ENCODE measurements at regions not wholly inside any gene's neighbourhood (a gene's known extent, or its start where the extent isn't known, plus 50 kb on each side); places are given as distances from the start of the nearest gene placed in this dataset.

DNA sequence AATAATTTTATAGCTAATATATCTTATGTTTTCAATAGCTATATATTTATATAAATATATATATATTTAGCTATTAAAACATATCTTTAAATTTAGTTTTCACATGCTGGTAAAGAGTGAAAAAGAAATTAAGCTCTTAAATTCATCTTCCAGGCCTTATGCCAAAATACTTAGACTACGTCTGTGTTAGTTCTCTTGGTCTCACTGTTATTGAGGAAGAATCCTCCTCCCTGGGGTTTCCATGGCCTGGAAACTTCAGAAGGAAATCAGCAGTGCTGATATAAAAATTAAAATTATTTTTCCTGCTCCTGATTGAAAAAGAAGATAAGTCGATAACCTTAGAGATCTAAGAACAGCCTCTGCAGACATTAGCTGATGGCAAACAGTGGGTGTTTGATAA lies 225.1 kb upstream of the LMCD1 start:
- TF ChIP-seq, protein P1, sequence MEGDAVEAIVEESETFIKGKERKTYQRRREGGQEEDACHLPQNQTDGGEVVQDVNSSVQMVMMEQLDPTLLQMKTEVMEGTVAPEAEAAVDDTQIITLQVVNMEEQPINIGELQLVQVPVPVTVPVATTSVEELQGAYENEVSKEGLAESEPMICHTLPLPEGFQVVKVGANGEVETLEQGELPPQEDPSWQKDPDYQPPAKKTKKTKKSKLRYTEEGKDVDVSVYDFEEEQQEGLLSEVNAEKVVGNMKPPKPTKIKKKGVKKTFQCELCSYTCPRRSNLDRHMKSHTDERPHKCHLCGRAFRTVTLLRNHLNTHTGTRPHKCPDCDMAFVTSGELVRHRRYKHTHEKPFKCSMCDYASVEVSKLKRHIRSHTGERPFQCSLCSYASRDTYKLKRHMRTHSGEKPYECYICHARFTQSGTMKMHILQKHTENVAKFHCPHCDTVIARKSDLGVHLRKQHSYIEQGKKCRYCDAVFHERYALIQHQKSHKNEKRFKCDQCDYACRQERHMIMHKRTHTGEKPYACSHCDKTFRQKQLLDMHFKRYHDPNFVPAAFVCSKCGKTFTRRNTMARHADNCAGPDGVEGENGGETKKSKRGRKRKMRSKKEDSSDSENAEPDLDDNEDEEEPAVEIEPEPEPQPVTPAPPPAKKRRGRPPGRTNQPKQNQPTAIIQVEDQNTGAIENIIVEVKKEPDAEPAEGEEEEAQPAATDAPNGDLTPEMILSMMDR (IDR thresholded peaks at IDR 0.05): no peak
- no peak for TF ChIP-seq POLR2A (IDR thresholded peaks at IDR 0.05)
- TF ChIP-seq POLR2AphosphoS5 (IDR thresholded peaks at IDR 0.05): no peak
